ENCODE measurements at regions not wholly inside any gene's neighbourhood (a gene's known extent, or its start where the extent isn't known, plus 50 kb on each side); places are given as distances from the start of the nearest gene placed in this dataset.

- Histone ChIP-seq H3K27ac (ENCODE audit: insufficient read length, low read depth, low read length) (no peak overlapping the region), H3K79me2 (ENCODE audit: insufficient read depth, low read length) (no peaks in the 10 kb centered on the region), H3K4ac (ENCODE audit: low read depth, low read length) (no peak overlapping the region), H2AFZ (ENCODE audit: low read length) (no peak overlapping the region), H3T11ph (ENCODE audit: low read length) (no peak overlapping the region), H3K18ac (ENCODE audit: insufficient read length, low read depth, low read length) (no peak overlapping the region), H2AK5ac (ENCODE audit: insufficient read length, low read length) (no peak overlapping the region), H3K9ac (ENCODE audit: extremely low read depth, insufficient read length, low read length) (no peak overlapping the region), H4K8ac (replicated peaks; ENCODE audit: insufficient read length, low read depth, low read length) (no peak overlapping the region), H4K5ac (ENCODE audit: insufficient read length, low read depth, low read length) (no peak overlapping the region), H2BK20ac (ENCODE audit: low read depth, low read length, poor library complexity, severe bottlenecking) (no peak overlapping the region), H3K23ac (ENCODE audit: insufficient read length, low read depth, low read length) (no peak overlapping the region), H4K91ac (ENCODE audit: insufficient read length, low read depth, low read length) (no peak overlapping the region), H3K56ac (ENCODE audit: insufficient read length, low read depth, low read length) (no peak overlapping the region), H3K23me2 (ENCODE audit: insufficient read length, low read depth, low read length, poor library complexity, severe bottlenecking) (no peaks in the 10 kb centered on the region), H3K9me3 (ENCODE audit: control insufficient read depth, low read depth, low read length) (no peaks in the 10 kb centered on the region), H2BK120ac (ENCODE audit: low read depth, low read length, poor library complexity, severe bottlenecking) (no peak overlapping the region), H2BK15ac (ENCODE audit: low read depth, low read length) (no peak overlapping the region), H2BK12ac (ENCODE audit: insufficient read length, low read depth, low read length) (no peak overlapping the region), H3K4me1 (ENCODE audit: insufficient read depth, low read length) (peaks cover 10% of the 10 kb centered on the region), H3K14ac (ENCODE audit: insufficient read depth, low read length) (no peak overlapping the region), H4K20me1 (ENCODE audit: control insufficient read depth, insufficient read depth, insufficient read length) (no peaks in the 10 kb centered on the region), H3K79me1 (ENCODE audit: insufficient read depth, low read depth, low read length, poor library complexity, severe bottlenecking) (no peaks in the 10 kb centered on the region), H3K4me2 (ENCODE audit: insufficient read depth, insufficient read length, low read length) (no peak overlapping the region), H3K27me3 (ENCODE audit: insufficient read depth, low read length) (no peaks in the 10 kb centered on the region), H2BK5ac (ENCODE audit: insufficient read length, low read length) (no peak overlapping the region)
- H3K27me3 Mint-ChIP-seq (ENCODE audit: low read depth), result no peaks in the 10 kb centered on the region
- DNase-seq, result no peak
- H3K36me3 Mint-ChIP-seq (ENCODE audit: insufficient read depth in 1 of 3, low read depth in 3 of 3), result peaks cover 6 to 29% (median 25%) of the 10 kb centered on the region in 3 experiments; a peak in 5 of 7 replicates
- no peak overlapping the region for H3K27ac Mint-ChIP-seq
- H3K4me3 Mint-ChIP-seq, result no peak overlapping the region
- TF ChIP-seq, protein P1, sequence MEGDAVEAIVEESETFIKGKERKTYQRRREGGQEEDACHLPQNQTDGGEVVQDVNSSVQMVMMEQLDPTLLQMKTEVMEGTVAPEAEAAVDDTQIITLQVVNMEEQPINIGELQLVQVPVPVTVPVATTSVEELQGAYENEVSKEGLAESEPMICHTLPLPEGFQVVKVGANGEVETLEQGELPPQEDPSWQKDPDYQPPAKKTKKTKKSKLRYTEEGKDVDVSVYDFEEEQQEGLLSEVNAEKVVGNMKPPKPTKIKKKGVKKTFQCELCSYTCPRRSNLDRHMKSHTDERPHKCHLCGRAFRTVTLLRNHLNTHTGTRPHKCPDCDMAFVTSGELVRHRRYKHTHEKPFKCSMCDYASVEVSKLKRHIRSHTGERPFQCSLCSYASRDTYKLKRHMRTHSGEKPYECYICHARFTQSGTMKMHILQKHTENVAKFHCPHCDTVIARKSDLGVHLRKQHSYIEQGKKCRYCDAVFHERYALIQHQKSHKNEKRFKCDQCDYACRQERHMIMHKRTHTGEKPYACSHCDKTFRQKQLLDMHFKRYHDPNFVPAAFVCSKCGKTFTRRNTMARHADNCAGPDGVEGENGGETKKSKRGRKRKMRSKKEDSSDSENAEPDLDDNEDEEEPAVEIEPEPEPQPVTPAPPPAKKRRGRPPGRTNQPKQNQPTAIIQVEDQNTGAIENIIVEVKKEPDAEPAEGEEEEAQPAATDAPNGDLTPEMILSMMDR (conservative IDR thresholded peaks at IDR 0.05), result no peak
- peaks cover 39 to 44% of the 10 kb centered on the region in 2 experiments for H3K4me1 Mint-ChIP-seq
- WGBS (ENCODE audit: extremely low coverage, insufficient read length, low lambda C conversion rate), result no CpG with 5 or more reads among the region's 1 CpG
- H3K9me3 Mint-ChIP-seq, result no peaks in the 10 kb centered on the region; a peak in 2 of 5 replicates
Measured at GRCh38 chr11:92790366-92790765, 179.1 kb upstream of the MTNR1B start.
